COLO668 (cell line): ENCODE measurements at regions not wholly inside any gene's neighbourhood (a gene's known extent, or its start where the extent isn't known, plus 50 kb on each side); places are given as distances from the start of the nearest gene placed in this dataset.

Source experiments
- DNase-seq: peaks from one replicate; lab custom pipeline; 2025; ENCODE audit not compliant: unreplicated experiment; lab: John Stamatoyannopoulos, UW

DNA sequence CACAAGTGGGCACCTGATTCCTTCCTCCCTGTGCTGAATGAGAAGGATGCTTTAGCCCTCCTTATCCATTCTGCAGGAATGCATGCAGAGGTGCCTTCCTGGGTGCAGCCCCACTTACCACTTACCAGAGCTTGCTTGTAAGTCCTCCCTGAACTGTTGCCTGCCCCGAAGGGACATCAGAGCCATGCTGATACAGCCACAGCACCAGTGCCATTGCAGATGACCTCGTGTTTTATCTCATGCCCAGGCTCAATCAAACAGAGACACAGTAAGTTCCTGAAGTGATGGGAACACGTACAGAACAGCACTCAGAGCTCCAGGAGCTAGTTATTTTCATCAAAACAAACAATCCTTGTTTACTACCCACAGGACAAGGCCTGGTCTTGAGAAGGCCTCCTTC, 81.9 kb downstream of the ATP1A1 start:
- no peak for DNase-seq

DNA sequence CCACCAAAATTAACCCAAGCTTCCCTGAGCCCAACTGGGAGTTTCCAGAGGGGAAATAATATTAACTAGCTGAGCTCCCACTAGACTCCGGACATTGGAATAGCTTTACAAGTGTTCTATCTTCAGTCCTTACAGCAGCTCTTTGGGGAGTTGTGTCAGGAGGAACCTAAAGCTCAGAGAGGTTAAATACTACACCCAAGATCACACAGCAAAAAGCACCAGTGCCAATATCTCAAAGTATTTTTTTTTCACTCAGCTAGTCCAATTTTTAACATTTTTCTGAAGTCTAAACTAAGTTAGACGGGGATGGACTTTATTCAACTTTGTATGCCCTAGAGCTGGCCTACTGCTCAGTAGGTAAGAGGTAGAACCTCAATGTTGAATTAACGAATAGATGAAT, 82.5 kb downstream of the ATP1A1 start:
- DNase-seq = no peak

DNA sequence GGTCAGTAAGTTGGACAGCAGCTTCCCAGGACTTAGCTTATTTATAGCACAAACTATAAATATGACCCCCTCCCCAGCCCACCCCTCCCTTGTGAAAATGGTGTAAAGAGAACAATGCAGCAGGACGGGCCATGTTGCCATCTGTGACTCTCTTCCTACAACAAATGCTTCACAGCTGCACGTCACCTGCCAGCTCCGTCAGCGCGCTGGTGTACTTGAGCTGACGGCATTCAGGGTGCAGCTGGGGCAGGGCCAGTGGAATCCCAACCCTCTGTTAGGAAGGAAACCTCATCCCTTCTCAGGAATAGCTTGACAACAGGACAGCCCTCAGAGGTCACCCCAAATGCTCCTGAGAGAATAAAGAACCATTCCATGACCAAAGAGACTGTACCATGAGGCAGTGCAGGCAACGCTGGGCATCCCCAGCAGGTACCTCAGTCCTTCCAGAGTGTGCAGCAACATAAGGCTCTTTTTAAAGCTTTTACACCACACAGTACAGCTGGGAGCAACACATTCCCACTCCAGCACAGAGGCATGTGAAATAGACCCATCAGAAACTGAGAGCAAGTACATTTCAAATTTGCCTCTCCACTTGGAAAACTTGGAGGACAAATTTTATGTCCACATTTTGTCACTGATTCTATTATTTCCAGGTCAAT, 85.0 kb downstream of the ATP1A1 start:
- DNase-seq = peak; percentile 47

DNA sequence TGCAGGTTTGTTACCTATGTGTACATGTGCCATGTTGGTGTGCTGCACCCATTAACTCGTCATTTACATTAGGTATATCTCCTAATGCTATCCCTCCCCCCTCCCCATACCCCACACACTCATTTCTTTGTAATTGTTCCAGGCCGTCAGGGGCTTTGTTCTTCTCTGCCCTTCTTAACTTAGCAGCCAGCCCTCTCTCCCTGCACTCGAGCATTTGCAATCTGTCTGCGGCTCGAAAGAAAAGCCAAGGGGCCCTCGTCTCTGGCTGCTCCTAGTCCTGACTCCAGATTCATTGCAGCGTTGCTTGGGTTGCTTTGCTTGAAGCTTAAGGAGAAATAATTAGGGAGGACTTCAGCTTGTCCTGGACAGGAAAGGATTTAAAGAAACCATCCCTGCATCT, 85.7 kb downstream of the ATP1A1 start:
- DNase-seq = no peak

DNA sequence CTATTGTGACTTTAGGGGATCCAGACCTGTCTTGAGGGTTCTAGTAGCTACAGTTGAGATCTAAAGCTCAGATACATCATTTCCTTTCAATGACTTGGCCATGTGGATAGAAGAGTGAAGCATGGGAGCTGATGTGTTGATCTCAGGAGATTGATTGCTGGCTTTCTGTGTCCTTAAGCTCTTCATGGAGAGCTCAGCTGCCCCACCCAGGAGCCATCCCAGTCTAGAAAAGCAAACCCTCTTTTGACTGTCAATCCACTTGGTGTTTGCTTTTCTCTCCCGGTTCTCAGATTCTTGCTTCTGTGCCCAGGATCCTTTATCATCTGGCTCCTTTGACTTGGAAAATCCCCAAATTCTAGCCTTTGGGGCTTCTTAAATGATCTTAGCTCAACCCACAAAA, 87.2 kb downstream of the ATP1A1 start:
- DNase-seq = no peak

DNA sequence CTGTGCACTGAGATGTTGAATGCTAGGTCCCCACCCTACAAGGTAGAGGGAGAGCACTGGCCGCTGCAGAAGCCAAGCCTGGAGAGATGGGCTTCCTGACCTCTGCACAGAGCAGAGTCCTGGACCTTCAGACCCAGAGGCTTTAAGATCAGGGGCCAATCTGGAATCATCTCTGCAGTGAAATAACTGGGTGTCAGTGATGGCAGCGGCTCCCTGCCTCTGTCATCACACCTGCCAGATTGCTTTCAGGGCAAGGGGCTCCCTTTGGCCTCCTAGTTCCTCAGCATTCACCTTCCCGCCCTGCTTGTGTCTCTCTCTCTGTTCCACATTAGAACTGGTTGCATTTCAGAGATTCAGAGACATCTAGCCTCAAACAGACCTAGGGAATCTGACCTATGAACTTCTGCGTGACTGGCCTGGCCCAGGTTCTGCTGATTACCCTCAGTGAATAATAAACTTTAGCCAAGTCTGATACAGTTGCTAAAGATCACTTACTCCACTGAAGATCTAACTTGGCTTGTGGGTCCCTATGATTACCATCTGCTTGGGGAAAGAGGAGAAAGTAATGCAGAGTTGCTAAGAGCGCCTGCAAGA, 87.8 kb downstream of the ATP1A1 start:
- no peak for DNase-seq

DNA sequence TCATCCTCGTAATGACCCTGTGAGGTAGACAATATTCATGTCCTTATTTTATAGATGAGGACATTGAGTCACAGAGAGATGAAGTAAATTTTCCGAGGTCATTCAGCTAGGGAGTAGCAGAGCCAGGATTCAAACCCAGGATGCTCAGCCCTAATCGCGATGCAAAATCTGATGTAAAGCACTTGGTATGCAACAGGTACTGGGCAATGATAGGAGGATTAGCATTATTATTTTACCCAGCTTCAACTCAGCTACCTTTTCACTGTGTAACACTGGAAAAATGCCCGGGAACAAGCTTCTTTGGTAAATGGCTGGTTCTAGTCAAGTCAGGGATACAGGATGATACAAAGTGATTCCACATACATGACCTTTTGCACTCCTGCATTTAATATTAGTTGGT, 88.7 kb downstream of the ATP1A1 start:
- no peak for DNase-seq

DNA sequence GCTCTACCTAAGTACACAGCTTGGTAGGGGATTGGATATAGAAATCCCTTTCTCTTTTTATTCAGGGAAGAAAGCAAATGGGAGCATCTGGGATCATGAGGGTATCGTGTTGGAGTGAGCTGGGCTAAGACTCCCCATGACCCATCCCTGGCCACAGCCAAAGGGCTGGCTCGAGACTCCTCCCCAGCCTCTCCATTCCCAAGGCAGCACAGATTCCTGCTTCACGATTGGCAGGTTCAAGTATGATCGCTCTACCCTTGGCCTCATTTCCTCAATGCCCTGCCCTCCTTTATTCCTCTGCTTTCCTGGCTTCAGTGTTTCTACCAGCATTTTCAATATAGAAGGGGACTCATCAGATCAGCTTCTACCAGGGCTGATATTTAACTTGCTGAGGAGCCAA, 89.7 kb downstream of the ATP1A1 start:
- DNase-seq = no peak

DNA sequence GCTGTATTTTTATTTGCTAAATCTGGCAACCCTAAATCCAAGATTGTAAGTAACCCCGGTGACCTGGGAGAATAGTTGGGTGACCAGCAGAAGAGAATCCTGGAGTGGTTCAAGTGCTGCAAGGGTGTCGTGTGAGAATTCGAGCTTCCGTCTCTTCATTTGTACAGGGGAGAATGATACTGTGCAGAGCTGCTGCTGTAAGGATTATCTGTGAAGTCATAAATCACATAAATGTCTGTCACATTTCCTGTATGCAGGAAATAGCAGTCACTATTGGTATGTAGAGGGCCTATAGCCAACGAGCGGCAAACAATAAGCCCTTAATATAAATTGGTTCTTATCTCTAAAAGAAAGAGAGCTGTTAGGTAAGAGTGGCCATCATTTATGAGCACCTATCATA, 90.7 kb downstream of the ATP1A1 start:
- no peak for DNase-seq
